Anterior cingulate cortex (tissue), 58 donors: ENCODE measurements at regions not wholly inside any gene's neighbourhood (a gene's known extent, or its start where the extent isn't known, plus 50 kb on each side); places are given as distances from the start of the nearest gene placed in this dataset.

Experiments
- DNase-seq, 58 donors: peaks; one replicate each; lab custom pipeline; 2025; lab: John Stamatoyannopoulos, UW

DNA sequence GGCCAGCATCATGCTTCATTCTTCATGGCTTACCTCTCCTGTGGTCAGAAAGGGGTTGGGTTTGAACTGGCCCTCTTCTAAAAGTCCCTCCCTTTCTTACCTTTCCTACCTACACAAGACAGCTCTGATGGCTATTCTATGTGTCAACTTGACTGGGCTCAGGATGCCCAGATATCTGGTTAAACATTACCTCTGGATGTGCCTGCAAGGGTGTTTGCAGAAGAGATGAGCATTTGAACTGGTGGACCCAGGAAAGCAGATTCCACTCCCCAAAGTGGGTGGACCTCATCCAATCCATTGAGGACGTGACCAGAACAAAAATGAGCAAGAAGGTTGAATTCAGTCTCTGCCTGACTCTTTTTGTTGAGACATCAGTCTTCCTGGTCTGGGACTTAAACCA, 79.0 kb upstream of the TCF7L2 start:
- DNase-seq: no peak

DNA sequence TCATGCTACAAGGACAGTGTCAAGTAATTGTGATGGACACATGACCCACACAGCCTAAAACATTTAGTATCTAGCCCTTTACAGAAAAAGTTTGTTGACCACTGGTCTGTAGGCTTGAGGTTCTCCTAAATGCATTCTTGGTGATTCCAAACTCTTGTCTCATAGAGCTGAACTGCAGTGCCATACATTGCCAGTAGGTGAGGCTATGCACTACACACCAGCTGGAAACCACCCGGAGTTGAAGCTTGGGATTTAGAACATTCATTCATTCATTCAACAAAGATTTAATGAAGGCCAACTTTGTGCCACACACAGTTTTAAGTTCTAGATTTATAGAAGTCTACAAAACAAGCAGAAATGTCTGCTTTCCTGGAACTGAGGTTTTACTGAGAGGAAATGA, 77.3 kb upstream of the TCF7L2 start:
- DNase-seq: no peak

DNA sequence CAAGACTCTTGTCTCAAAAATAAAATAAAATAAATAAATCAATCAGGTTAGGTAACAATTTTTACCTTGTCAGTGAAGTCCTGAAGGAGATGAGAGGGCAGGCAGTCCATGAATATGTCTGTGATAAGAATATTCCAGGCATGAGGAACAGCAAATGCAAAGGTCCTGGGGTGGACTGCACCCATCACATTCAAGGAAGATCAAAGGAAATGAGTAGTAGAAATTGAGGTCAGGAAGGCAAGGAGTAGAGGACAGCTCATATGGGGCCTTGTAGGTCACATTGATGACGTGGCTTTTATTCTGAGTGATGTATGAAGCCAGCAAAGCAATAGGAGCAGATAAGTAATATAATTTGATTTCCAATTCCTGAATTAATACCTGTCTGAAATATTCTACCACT, 76.5 kb upstream of the TCF7L2 start:
- DNase-seq: no peak

DNA sequence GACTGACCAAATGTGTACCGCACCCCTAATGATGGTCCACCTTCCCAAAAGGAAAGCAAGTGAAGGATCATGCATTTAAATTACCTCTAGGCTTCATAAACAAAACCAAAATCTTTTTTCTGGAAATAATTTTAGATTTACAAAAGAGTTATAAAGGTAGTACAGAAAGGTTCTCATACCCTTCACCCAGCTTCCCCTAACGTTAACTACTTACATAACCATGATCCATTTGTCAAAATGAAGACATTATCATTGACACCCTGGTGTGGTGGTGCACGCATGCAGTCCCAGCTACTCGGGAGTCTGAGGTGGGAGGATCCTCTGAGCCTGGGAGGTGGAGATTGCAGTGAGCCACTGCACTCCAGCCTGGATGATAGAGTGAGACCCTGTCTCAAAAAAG, 75.1 kb upstream of the TCF7L2 start:
- DNase-seq: no peak

DNA sequence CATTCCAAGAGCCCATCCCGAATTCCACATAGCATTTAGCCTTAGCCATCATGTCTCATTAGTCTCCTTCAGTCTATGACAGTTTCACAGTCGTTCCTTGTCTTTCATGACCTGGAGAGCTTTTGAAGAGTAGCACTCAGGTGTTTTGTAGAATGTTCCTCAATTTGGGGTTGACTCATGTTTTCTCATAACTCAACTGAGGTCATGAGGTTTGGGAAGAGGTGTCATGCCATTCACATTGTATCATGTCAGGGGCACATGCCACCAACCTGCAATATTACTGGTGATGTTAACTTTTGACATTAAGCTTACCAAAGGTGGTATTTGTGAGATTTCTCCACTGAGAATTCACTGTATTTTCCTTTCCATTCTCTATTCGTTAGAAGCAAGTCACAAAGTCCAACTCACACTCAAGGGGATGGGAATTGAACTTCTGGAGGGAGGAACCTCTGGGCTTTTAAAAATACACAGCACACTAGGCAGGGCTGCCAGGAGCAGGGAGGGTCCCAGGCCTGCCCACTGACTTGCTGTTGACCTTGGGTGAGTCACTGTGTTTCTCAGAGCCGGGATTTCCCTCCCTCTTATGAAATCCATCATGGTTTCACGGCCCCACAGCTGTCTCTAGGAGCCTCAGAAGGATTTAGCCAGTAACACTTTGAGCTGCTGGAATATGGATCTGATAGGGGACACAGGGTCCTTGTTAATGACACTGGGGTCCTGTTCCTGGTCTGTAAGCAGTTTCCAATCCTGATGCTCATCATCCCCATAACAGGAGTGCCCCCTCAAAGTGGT, 74.4 kb upstream of the TCF7L2 start:
- no peak for DNase-seq

DNA sequence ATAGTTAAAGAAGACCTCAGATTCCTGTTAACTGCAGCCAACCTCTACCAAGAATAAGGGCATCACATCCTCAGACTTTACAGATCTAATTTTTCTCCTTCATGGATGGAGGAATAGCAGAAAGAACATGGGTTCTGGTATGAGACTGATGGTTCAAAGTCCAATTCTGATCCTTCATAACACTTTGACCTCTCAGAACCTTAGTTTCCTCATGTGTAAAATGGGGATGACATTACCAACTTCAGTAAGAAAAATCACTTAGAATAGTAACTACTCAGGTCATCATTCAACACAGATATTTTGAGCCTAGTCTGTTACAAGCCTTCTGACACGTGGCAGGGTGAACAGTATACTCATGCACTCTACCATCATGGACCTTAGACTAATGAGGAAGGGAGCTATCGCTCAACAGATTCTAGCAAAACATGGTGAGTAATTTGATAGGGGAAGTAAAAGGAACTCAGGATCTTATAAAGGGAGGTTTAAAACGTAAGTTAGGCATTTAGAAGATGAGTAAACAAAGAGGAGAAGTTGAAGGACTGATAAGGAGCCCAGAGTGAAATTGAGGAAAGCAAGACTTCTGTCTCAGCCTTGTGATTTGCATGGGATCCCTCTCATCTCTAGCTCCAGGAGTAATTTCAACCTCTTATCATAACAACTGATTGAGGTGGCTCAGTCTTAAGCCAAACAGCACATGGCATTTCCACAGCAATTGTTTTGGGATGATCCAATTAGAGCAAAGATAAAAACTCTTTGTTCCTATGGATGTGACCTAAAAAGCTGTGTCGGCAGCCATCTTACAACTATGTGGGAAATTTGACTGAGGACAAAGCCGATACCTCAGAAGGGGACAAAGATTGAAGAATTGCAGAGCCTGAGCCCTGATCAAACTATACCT, 69.2 kb upstream of the TCF7L2 start:
- no peak for DNase-seq

DNA sequence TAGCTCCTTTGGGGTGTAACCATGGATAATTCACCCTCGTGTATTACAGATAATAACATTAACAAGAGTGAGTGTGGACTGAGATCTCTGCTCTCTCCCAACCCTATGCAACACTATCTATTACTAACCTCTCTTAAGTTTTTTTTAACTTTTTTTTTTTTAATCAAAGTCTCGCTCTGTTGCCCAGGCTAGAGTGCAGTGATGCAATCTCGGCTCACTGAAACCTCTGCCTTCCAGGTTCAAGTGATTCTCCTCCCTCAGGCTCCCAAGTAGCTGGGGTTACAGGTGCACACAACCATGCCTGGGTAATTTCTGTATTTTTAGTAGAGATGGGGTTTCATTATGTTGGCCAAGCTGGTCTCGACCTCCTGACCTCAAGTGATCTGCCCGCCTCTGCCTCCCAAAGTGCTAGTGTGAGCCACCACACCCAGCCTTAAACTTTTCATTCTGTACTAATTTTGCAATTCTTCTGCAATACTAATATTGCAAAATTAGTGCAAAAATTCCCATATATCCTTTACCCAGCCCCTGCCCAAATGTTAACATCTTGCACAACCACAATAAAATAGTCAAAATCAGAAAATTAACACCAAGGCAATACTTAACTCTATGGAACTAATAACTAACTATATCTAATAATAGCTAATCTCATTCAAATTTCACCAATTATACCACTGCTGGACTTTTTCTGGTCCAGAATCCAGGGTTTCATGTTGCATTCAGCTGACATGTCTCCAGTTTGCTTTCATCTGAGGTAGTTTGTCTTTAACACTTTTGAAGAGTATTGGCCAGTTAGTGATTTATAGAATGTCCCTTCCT, 66.5 kb upstream of the TCF7L2 start:
- no peak for DNase-seq

DNA sequence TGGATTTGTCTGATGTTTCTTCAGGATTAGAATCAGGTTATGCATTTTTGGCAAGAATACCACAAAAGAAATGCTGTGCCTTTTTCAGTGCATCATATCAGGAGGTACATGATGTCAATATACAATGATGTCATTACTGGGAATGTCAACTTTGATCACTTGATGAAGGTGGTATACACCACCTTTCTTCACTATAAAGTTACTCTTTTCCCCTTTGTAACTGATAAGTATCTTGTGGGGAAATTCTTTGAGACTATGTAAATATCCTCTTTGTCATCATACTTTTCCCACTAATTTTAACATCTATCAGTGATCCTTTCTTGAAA, 65.9 kb upstream of the TCF7L2 start:
- DNase-seq: no peak

DNA sequence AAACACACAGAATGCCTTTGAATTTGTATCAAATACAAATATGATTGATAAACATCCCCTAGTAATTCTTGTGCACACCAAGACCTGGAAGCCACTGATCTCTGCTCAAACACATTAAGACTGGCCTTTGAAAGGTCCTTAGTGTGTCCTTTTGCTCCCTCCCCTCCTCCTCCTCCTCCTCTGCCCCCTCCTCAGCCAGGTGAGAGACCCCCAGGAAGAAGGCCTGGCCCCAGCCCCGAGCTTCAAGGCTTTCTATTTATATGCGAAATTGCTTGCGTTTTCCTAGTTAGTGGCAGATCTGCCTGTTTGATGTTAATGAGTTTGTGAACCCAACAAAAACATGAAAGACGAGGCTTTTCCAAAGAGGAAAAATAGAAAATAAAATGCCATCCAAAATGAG, 63.6 kb upstream of the TCF7L2 start:
- no peak for DNase-seq

DNA sequence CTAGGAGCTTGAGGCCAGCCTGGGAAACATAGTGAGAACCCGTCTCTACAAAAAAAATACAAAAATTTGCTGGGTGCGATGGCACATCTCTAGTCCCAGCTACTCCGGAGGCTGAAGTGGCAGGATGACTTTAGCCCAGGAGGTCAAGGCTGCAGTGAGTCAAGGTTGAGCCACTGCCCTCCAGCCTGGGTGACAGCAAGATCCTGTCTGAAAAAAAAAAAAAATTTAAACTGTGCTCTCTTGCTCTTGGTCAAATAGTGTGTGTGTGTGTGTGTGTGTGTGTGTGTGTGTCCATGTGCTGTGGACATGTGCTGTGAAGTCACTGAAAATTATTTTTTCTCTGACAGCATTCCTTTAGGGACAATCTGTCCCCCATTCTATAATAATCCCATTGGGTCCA, 62.1 kb upstream of the TCF7L2 start:
- no peak for DNase-seq

DNA sequence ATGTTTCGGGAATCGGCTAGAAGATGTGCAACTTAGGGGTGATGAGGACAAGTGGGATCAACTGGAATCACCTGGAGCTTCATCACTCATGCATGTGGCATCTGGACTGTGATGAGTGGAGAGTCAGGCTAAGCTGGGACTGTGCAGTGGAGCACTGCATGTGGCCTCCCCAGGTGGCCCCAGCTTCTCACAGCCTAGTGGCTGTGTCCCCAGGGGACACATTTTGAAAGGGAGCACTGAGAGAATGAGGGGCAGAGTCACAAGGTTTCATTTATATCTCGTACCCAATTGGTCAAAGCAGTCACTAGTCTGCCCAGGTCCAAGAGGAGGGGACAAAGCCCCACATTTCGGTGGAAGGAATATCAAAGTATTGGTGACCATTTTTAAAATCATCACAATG, 54.8 kb upstream of the TCF7L2 start:
- no peak for DNase-seq

DNA sequence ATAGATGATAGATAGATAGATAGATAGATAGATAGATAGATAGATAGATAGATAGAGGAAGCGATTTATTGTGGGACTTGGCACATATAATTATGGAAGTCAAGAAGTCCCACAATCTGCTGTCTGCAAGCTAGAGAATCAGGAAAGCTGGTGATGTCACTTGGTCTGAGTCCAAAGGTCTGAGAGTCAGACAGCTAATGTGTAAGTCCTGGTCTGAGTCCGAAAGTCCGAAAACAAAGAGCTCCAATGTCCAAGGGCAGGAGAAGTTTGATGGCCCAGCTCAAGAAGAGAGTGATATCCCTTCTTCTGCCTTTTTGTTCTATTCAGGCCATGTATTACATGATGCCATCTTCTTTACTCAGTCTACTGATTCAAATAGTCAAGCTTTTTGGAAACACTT, 53.8 kb upstream of the TCF7L2 start:
- DNase-seq: no peak

DNA sequence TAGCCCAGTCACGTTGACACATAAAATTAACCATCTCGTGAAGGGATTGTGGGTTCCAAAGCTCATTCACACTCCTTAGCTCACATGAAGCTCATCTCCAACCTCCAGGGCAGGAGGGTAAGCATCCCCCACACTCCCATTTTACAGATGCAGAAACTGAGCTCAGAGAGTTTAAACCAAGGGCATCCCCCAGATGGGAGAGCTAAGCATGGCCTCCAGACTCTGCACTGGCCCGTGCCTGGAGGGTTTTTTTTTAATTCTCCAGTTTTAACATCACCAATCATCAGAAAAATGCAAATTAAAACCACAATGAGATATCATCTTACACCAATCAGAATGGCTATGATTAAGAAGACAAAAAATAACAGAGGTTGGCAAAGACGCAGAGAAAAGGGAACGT, 53.3 kb upstream of the TCF7L2 start:
- DNase-seq: no peak

DNA sequence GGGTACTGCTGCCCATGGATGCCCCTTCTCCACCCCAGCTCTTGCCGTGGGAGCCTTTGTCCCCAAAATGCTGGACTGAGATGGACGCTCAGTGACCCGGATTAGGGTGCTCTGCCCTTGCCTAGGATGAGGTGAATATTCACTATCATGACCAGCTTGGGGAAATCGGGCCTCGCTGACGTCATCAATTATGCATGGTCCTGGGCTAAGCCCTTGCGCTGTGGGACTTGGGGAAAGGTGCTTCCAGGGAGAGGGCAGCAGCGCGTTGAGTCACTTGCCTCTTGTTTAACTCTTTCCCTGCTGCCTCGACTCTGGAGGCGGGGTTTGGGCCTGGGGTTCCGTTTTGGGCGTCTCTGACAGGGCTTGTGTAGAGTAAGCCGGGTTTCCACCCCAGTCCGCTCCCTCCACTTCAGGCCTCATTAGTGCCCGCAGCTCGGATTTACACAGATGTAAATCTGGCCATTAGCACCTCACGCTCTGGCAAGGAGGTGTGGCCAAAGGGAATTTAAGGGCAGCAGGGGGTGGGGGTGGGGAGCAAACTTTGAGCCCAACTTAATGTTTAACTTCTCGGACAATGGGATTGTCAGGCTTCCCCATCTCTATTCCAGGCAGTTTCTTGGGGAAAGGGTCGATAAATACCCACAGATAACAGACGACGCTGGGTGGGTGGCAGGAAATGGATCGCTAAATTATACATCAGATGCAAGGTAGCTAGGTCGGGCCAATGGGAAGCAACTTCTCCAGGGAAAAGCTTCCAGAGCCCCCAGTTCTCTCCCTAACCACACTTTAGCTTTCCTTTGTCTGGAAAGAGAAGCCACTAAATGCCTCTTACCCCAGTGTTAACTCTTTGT, 51.3 kb upstream of the TCF7L2 start:
- DNase-seq: peak in 1 of 58 donors; percentile 3

DNA sequence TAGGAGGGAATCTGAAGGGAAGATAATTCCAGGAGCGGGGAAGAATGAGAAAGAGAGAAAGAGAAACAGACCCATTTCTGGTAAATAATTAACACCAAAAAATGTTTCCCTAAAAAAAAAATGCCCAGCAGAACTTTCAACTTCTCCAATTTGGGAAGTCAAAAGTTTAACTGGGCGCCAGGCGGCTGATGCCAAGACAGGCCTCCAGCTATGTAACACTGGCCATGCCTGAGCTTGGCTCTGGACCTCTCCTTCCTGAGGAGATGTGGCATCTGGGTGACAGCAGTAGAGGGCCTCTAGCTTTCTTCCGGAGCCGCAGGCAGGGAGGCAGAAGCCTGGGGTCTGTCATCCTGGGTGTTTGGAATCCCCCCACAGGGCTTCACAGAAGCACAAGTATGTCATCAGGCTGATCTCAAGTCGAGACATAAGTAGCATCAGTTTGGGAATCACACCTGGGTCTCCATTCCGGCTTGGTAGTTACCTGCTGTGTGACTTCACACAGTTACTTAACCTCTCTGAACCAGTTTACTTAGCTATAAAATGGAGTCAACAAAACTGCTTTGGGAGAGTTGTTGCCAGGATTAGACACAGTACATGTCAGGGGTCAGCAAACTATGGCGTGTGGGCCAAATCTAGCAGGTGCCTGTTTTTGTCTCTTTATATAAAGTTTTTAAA, 50.5 kb upstream of the TCF7L2 start:
- DNase-seq: no peak
